ENCODE measurements at regions not wholly inside any gene's neighbourhood (a gene's known extent, or its start where the extent isn't known, plus 50 kb on each side); places are given as distances from the start of the nearest gene placed in this dataset.

DNA sequence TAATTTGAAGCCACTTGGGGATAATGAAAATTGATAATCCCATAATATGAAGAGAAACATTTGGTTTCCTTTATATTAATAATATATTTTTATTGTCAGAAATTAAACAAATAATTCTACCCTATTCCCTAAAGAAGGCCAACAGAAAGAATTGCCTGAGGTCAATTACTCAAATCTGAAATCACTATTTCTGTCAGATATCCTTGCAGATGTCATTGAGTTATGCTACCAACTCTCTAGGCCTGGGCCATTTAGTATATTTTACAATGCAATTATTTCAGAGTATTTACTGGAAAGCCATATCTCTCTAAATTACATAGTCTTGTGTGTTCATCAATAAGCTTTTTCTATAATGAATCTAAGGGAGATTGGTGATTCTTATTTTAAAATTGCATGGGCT is 498.1 kb downstream of the KIF20B start:
- no peak for TF ChIP-seq POLR2A (IDR thresholded peaks at IDR 0.05)
- TF ChIP-seq, protein P1, sequence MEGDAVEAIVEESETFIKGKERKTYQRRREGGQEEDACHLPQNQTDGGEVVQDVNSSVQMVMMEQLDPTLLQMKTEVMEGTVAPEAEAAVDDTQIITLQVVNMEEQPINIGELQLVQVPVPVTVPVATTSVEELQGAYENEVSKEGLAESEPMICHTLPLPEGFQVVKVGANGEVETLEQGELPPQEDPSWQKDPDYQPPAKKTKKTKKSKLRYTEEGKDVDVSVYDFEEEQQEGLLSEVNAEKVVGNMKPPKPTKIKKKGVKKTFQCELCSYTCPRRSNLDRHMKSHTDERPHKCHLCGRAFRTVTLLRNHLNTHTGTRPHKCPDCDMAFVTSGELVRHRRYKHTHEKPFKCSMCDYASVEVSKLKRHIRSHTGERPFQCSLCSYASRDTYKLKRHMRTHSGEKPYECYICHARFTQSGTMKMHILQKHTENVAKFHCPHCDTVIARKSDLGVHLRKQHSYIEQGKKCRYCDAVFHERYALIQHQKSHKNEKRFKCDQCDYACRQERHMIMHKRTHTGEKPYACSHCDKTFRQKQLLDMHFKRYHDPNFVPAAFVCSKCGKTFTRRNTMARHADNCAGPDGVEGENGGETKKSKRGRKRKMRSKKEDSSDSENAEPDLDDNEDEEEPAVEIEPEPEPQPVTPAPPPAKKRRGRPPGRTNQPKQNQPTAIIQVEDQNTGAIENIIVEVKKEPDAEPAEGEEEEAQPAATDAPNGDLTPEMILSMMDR (IDR thresholded peaks at IDR 0.05), result no peak

All from heart left ventricle (tissue), 13 donors.